A673 (cell line): ENCODE measurements at regions not wholly inside any gene's neighbourhood (a gene's known extent, or its start where the extent isn't known, plus 50 kb on each side); places are given as distances from the start of the nearest gene placed in this dataset.

ENCODE experiments used
- EZH2 ChIP-seq: fragments of 200-600 bp; sonication (generic); IDR thresholded peaks from 2 replicates; pipeline ENCODE4 v1.6.1; 2017; ENCODE audit warnings: borderline replicate concordance, low read depth, mild to moderate bottlenecking, mixed read lengths, antibody characterized with exemption, low read length; ENCODE audit not compliant: poor library complexity, severe bottlenecking
- TF ChIP-seq, protein P1 (sequence below): fragments of 300-800, 200-600 bp; sonication (generic); conservative IDR thresholded peaks from 2 replicates; pipeline ENCODE4 v1.5.1; 2017; ENCODE audit warnings: low read depth, mild to moderate bottlenecking, antibody characterized with exemption, low read length, moderate library complexity, mixed read lengths

DNA sequence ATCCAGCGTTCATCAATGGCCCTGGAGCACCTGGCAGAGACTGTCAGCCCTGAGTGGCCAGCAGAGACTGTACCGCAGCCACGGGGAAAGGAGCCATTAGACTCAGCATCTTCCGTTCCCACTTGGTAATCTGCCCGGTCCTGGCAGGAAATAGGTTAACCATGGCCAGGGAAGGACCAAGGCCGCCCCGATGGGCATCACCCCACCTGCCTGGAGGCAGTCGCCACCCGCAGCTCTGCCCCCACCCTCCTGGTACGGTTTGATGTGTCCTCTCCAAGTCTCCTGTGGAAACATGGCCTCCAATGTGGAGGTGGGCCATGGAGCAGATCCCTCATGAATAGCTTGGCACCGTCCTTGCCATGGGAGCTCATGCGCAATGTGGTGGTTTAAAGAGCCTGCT, 75.3 kb downstream of the RTP5 start:
- TF ChIP-seq, protein P1, sequence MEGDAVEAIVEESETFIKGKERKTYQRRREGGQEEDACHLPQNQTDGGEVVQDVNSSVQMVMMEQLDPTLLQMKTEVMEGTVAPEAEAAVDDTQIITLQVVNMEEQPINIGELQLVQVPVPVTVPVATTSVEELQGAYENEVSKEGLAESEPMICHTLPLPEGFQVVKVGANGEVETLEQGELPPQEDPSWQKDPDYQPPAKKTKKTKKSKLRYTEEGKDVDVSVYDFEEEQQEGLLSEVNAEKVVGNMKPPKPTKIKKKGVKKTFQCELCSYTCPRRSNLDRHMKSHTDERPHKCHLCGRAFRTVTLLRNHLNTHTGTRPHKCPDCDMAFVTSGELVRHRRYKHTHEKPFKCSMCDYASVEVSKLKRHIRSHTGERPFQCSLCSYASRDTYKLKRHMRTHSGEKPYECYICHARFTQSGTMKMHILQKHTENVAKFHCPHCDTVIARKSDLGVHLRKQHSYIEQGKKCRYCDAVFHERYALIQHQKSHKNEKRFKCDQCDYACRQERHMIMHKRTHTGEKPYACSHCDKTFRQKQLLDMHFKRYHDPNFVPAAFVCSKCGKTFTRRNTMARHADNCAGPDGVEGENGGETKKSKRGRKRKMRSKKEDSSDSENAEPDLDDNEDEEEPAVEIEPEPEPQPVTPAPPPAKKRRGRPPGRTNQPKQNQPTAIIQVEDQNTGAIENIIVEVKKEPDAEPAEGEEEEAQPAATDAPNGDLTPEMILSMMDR = no peak
- no peak for TF ChIP-seq EZH2
